SKM-1 treated with dmso at 0.1 percent for 144 hours (cell line): ENCODE measurements at regions not wholly inside any gene's neighbourhood (a gene's known extent, or its start where the extent isn't known, plus 50 kb on each side); places are given as distances from the start of the nearest gene placed in this dataset.

Experiments
- DNase-seq: peaks from one replicate; lab custom pipeline; 2025; ENCODE audit not compliant: unreplicated experiment; lab: John Stamatoyannopoulos, UW

DNA sequence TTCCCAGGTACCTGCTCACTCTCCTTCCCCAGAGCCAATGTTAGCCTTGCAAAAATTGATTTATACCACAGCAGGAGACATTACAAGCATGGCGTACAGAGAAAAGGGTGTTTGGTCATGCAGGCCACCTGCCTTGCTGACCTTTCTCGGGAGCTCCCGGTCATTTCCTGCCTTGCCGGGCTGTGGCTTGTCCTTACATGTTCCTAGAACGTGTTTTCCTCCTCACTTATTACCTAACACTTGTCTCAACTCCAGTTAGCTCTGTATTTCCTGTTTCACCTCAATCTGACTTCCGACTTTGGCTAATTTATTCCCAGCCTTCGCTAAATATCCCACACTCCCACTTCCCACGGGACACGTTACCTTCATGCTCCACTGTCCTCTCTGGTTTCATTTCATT is 282.5 kb downstream of the ICE1 start:
- no peak for DNase-seq

- DNase-seq = no peak
Observed at GRCh38 chr5:5704352-5704751, 281.9 kb downstream of the ICE1 start.

DNA sequence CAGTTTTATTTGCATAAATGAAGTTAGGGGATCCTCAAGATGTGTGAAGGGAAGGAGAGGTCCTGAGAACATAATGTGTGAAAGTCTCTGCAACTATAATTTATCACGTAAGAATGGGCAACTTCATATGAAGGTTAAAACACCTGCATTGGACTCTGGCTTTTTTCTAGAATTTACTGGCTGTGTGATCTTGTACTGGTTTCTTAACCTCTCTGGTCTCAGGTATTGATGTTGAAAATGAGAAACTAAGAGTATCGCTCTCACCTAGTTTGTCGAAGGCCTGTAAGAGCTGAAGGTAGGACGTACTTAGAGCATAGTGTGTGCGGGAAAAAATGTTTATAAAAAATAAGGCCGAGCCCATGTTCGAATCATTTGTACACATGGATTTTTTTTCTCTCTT is 280.5 kb downstream of the ICE1 start:
- no peak for DNase-seq

GRCh38 chr5:5700549-5700948 is 278.1 kb downstream of the ICE1 start:
- DNase-seq = no peak

DNA sequence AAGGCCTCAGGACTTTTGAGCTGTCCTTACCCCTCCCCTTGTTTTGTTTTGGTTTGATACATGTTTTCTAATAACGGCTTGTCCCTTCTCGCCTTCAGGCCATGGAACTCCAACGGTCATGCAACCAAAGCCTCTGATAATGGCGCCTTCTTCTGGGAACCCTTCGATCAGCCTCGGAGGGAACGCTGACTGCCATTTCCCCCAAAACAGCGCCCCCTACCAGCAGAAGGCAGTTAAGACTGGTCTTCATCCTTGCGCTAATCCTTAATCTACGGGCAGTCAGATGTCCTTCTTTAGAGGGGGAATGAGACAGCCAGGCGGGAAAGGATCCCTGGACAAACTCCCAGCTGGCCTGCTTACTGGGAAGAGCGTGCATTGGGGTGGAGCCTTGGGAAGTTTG is 276.6 kb downstream of the ICE1 start:
- DNase-seq = no peak

GRCh38 chr5:5695266-5695665 is 272.8 kb downstream of the ICE1 start:
- DNase-seq = no peak

- no peak for DNase-seq
Observed at GRCh38 chr5:5688925-5689310, 266.4 kb downstream of the ICE1 start.

DNA sequence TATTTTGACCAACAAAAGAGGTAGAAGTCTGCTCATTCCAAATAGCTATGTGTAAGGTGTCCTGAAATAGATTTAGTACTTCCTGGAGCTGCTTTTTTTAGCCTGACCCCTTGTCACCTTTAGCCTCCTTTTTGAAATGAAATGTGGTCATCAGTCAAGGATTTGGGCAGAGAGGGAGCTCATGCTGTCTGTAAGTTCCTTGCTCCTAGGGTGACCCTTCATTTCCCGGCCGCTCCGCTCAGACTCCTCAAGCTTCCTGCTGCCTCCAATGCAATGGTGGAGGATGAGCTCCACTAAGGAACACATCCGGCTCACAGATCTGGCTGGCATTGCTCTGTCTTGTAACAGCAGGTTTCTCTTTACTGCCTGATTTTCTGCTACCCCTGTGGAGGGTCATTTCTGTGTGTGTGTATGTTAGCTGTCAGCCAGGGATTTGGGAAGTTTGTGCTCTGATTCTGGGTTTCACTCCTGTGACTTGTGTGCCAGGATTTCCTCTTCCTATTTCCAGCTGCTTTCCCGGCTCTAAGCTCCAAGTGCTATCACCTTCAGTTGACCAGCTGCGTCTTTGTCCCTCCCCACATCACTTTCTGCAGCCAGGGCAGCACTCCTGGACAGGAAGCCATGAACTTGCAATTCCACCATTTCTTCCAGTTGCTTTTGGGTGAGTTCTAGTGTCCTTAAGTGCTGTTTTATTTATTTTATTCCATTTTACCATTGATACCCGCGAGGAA is 265.9 kb downstream of the ICE1 start:
- DNase-seq = no peak

- no peak for DNase-seq
Observed at GRCh38 chr5:5687113-5687512, 264.6 kb downstream of the ICE1 start.

GRCh38 chr5:5686356-5686755 is 263.9 kb downstream of the ICE1 start:
- DNase-seq = no peak

GRCh38 chr5:5685737-5686136 is 263.3 kb downstream of the ICE1 start:
- no peak for DNase-seq

GRCh38 chr5:5683174-5683573 is 260.7 kb downstream of the ICE1 start:
- no peak for DNase-seq

- DNase-seq = no peak
Observed at GRCh38 chr5:5678909-5679308, 256.4 kb downstream of the ICE1 start.

DNA sequence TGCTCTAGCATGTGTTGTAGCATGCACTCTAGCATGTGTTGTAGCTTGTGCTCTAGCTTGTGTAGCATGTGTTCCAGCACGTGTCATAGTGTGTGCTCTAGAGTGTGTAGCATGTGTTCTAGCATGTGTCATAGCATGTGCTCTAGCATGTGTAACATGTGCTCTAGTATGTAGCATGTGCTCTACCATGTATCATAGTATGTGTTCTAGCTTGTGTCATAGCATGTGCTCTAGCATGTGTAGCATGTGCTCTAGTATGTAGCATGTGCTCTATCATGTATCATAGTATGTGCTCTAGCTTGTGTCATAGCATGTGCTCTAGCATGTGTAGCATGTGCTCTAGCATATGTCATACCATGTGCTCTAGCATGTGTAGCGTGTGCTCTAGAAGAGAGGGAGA is 255.3 kb downstream of the ICE1 start:
- no peak for DNase-seq

- no peak for DNase-seq
Observed at GRCh38 chr5:5676218-5676617, 253.7 kb downstream of the ICE1 start.

DNA sequence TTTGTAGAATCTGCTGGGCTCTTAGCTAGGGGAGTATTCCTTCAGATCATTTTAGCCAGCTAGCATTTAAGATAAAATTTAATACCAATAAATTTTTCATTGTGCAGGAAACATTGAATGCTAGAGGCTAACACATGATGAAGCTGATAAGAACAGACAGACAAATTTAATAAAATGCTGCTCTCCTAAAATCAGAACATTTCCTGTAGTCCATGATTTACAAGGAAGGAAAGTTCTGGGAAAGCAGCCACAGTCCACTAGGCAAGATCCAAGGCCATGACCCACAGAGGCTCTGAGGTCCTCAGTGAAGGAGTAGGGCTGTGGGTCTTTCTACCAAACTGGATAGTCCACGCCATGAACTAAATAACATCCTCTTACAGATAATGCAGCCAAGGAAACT is 253.0 kb downstream of the ICE1 start:
- no peak for DNase-seq

GRCh38 chr5:5671823-5672222 is 249.3 kb downstream of the ICE1 start:
- no peak for DNase-seq

GRCh38 chr5:5667136-5667554 is 244.7 kb downstream of the ICE1 start:
- no peak for DNase-seq

DNA sequence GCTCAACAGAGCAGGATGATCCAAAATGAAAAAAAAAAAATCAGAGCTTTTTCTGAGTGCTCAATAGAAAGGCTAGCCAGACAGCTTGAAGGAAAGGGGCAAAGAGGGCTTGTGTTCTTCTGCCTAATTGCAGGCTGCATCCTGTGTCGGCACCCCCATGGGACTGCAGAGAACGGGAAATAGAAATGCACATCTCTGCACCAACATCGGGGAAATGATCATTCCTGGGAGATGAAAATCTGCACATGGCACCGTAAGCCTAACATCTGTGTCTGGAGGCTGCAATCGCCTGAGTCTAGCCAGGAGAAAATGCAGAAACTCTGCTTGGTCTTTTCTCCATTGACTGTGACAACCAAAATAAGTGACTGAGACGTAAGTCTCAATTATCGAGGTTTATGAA is 243.9 kb downstream of the ICE1 start:
- DNase-seq = no peak

DNA sequence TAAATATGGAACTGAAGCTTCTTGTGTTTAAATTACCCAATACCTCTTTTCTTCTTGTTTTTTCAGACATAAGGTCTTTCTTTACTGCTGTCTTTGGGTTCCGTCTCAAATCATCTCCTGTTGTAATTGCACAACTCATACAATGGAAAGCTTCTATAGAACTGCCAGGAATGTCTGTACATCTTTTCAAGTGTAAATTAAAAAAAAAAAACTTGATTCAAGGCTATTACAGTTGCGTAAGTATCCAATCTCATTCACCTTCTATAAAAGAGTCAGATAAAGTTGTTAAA is 243.5 kb downstream of the ICE1 start:
- no peak for DNase-seq

DNA sequence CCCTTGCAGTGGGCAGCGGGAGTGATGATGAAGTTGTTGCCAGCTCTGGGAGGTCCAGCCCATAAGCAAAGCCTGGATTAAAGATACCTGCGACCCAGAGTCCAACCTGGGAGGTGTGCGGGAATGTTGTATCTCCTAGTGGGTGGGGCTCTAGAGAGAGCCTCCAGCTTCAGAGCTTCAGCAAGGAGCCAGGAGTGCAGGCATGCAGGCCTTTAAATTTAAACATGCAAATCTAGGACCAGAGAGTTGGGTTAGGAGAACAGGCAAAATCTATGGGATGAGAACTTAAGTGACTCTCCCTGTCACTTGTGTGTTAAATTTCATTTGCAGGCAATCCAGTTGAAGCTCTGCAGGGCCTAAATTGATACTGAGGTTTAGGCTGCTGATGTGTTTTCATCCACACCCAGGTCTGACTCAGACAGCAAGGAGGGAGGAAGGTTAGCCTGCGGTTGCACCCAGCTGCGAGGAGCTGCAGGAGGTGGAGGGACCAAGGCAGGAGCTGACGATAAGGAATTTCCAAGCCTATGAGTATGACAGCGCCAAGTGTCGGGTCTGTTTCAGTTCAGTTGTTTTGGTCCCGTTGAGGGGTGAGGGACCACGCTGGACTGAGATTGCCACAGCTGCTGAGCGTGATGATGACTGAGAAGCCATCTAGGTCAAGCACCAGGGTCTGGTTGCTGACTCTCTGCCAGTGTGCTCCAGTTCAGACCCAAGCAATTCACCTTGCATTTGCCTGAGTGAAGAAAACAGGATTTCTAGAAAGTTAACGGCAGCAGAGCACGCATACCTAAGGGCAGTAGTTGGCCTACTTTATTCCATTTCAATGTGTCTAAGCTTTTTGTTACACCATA is 243.0 kb downstream of the ICE1 start:
- DNase-seq = no peak

DNA sequence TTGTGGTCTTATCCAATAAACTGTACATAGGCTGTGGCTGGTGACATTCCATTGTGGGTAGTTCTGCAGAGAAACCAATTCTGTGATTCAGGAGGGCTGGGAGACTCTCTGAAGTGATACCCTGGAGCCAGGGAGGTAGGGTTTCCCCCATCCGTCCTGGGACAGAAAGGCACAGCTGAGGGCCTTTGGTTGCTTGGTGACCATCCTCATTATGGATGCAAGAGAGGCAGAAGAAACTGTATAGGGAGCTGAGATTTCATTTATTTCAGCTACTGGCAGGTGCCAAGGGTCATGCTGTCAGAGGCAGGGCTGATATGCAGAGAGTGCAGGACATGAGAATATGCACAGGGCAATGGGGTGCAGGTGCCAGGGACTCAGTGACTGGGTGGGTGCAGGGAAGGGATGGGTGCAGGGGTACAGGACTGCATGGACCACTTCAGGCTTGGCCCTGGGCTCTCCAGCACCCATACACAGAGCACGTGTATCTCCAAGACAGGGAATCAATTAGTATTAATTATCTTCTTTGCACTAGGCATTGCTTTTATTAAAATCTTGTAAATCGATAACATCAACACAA is 236.5 kb downstream of the ICE1 start:
- no peak for DNase-seq
